GM21576 (cell line): ENCODE measurements at regions not wholly inside any gene's neighbourhood (a gene's known extent, or its start where the extent isn't known, plus 50 kb on each side); places are given as distances from the start of the nearest gene placed in this dataset.
"Not testable (repeated sequence)": the region's sequence is repeated elsewhere in the genome, so short reads cannot be mapped to it uniquely, and the experiment has no call there.

Experiments used
- ATAC-seq: cut with Tn5 transposase; IDR thresholded peaks from one replicate; pipeline ENCODE4 v1.9.1; 2021; ENCODE audit warnings: mild to moderate bottlenecking, moderate library complexity; ENCODE audit not compliant: unreplicated experiment

- ATAC-seq = no peak
These were observed 568.0 kb upstream of the KLF4 start for GRCh38 chr9:108057421-108058134.

GRCh38 chr9:108056805-108057386, 567.3 kb upstream of the KLF4 start:
- no peak for ATAC-seq

GRCh38 chr9:108056084-108056804, 566.7 kb upstream of the KLF4 start:
- ATAC-seq = no peak

GRCh38 chr9:108054131-108054630, 564.6 kb upstream of the KLF4 start:
- ATAC-seq = no peak

GRCh38 chr9:108053555-108054061, 564.0 kb upstream of the KLF4 start:
- ATAC-seq = no peak

GRCh38 chr9:108052431-108053080, 563.0 kb upstream of the KLF4 start:
- ATAC-seq = no peak

- no peak for ATAC-seq
These were observed 561.3 kb upstream of the KLF4 start for GRCh38 chr9:108050894-108051293.

- no peak for ATAC-seq
These were observed 560.3 kb upstream of the KLF4 start for GRCh38 chr9:108049671-108050494.

- no peak for ATAC-seq
These were observed 559.5 kb upstream of the KLF4 start for GRCh38 chr9:108049026-108049607.

GRCh38 chr9:108048406-108049025, 558.9 kb upstream of the KLF4 start:
- no peak for ATAC-seq

GRCh38 chr9:108047777-108048176, 558.2 kb upstream of the KLF4 start:
- ATAC-seq = not testable (repeated sequence)

GRCh38 chr9:108047264-108047663, 557.7 kb upstream of the KLF4 start:
- no peak for ATAC-seq

GRCh38 chr9:108045851-108046250, 556.3 kb upstream of the KLF4 start:
- no peak for ATAC-seq

- no peak for ATAC-seq
These were observed 554.0 kb upstream of the KLF4 start for GRCh38 chr9:108043585-108043984.

GRCh38 chr9:108041551-108041950, 552.0 kb upstream of the KLF4 start:
- ATAC-seq = no peak

GRCh38 chr9:108040783-108041182, 551.2 kb upstream of the KLF4 start:
- no peak for ATAC-seq

- ATAC-seq = no peak
These were observed 549.9 kb upstream of the KLF4 start for GRCh38 chr9:108039493-108039892.

- no peak for ATAC-seq
These were observed 549.4 kb upstream of the KLF4 start for GRCh38 chr9:108039012-108039411.

- no peak for ATAC-seq
These were observed 545.9 kb upstream of the KLF4 start for GRCh38 chr9:108035487-108035886.
